ENCODE measurements at regions not wholly inside any gene's neighbourhood (a gene's known extent, or its start where the extent isn't known, plus 50 kb on each side); places are given as distances from the start of the nearest gene placed in this dataset.

DNA sequence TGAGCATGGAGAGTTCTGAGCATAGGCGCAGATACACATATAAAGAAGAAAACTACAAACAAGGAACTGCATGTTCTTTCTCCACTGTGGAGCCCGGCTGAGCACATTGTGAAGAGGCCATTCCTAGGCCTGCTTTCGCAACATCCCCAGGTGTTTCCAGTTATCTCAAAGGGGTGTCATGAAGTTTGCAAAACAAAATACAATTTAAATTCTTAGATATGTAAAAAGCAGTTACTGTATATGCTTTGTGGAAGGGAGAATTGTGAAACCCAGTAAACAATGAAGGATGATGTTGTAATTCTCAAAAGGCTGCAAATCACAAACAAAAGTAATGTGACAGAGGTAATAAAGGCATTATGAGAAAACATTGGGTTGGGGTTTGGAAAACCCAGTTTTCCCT, 98.6 kb upstream of the ZNF644 start:
- TF ChIP-seq CTCF (IDR thresholded peaks at IDR 0.05) = no peak

- no peak for TF ChIP-seq CTCF (IDR thresholded peaks at IDR 0.05)
Observed at GRCh38 chr1:91104712-91105111, 82.9 kb upstream of the ZNF644 start.

GRCh38 chr1:91101328-91101727, 79.5 kb upstream of the ZNF644 start:
- TF ChIP-seq CTCF (IDR thresholded peaks at IDR 0.05) = no peak

DNA sequence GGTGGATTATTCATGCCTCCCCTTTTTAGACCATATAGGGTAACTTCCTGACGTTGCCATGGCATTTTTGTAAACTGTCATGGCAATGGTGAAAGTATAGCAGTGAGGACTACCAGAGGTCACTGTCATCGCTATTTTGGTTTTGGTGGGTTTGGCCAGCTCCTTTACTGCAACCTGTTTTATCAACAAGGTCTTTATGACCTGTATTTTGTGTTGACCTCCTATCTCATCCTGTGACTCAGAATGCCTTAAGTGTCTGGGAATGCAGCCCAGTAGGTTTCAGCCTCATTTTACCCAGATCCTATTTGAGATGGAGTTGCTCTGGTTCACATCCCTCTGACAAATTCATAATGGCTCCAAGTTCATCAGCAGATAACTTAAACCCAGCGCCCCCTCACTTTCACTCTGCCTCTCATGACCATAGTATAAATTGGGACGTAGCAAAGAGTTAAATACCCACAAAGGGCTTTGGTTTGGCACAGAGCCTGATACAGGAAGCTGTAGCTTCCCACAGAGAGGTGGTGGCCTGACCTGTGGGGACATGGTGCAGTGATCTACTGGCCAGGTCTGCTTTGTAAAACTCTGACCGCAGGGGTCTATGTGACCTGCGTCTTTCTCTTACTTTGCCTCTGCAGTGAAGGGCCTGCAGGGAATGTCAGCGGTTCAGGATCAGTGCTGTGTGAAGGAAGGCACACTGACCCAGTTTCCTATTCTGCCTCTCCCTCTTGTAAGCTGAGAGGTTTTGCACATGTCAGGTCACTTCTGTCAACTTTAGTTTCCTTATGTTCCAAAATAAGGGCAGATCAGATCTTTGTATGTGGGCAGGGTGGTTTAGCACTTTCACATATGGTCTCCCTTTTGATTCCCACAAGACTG, 78.1 kb upstream of the ZNF644 start:
- TF ChIP-seq CTCF (IDR thresholded peaks at IDR 0.05) = no peak

- no peak for TF ChIP-seq CTCF (IDR thresholded peaks at IDR 0.05)
Observed at GRCh38 chr1:91098299-91098906, 76.6 kb upstream of the ZNF644 start.

- no peak for TF ChIP-seq CTCF (IDR thresholded peaks at IDR 0.05)
Observed at GRCh38 chr1:91092503-91092902, 70.7 kb upstream of the ZNF644 start.

GRCh38 chr1:91091812-91092211, 70.0 kb upstream of the ZNF644 start:
- no peak for TF ChIP-seq CTCF (IDR thresholded peaks at IDR 0.05)
